Left lung (tissue), 4 donors: ENCODE measurements at regions not wholly inside any gene's neighbourhood (a gene's known extent, or its start where the extent isn't known, plus 50 kb on each side); places are given as distances from the start of the nearest gene placed in this dataset.

ENCODE experiments used
- ATAC-seq: fragments of 200-7000 bp; cut with Tn5 transposase; one replicate; pipeline ENCODE4 v1.9.1; 2020; ENCODE audit warnings: moderate library complexity
- DNase-seq, 4 donors: peaks; one replicate each; pipeline ENCODE4 v3.0.0-alpha.2; 2013 to 2020
- H3K27ac ChIP-seq, 2 donors: fragments of 200-600 bp; sonication (generic) in 1 of 2; one replicate each; pipeline versions ENCODE4 v1.5.0 to v1.8.0; 2020 to 2021
- H3K27me3 ChIP-seq, 2 donors: fragments of 200-600 bp; sonication (generic) in 1 of 2; one replicate each; pipeline versions ENCODE4 v1.5.0 to v1.8.0; 2020 to 2021
- H3K36me3 ChIP-seq, 2 donors: fragments of 200-600 bp; sonication (generic) in 1 of 2; one replicate each; pipeline versions ENCODE4 v1.5.0 to v1.8.0; 2020 to 2021
- H3K4me1 ChIP-seq, 2 donors: fragments of 200-600 bp; one replicate each; pipeline ENCODE4 v1.8.0; 2021
- H3K4me3 ChIP-seq, 2 donors: fragments of 200-600 bp; sonication (generic) in 1 of 2; one replicate each; pipeline versions ENCODE4 v1.5.0 to v1.8.0; 2020 to 2021; ENCODE audit warnings: mild to moderate bottlenecking in 1 of 2
- H3K9me3 ChIP-seq, 2 donors: fragments of 200-600 bp; sonication (generic) in 1 of 2; one replicate each; pipeline versions ENCODE4 v1.5.0 to v1.8.0; 2020 to 2021
- CTCF ChIP-seq, 2 donors: fragments of 200-600 bp; sonication (generic) in 1 of 2; IDR thresholded peaks; one replicate each; pipeline versions ENCODE4 v1.5.0 to v1.8.0; 2021; ENCODE audit warnings: antibody characterized with exemption in 2 of 2
- intact Hi-C, 2 donors: fragments of 100-400 bp; cut with DNase I; formaldehyde crosslinking; loops; one replicate each; pipeline versions ENCODE4 v1.11.2 to v1.14.2; 2022
- donor health status: DM: no; HTN: yes; CAD: no.
- donor health status: DM: no; HTN: no; CAD: no.

- no peak for ATAC-seq
Observed at GRCh38 chr3:16658004-16658924, 53.0 kb upstream of the DAZL start.

DNA sequence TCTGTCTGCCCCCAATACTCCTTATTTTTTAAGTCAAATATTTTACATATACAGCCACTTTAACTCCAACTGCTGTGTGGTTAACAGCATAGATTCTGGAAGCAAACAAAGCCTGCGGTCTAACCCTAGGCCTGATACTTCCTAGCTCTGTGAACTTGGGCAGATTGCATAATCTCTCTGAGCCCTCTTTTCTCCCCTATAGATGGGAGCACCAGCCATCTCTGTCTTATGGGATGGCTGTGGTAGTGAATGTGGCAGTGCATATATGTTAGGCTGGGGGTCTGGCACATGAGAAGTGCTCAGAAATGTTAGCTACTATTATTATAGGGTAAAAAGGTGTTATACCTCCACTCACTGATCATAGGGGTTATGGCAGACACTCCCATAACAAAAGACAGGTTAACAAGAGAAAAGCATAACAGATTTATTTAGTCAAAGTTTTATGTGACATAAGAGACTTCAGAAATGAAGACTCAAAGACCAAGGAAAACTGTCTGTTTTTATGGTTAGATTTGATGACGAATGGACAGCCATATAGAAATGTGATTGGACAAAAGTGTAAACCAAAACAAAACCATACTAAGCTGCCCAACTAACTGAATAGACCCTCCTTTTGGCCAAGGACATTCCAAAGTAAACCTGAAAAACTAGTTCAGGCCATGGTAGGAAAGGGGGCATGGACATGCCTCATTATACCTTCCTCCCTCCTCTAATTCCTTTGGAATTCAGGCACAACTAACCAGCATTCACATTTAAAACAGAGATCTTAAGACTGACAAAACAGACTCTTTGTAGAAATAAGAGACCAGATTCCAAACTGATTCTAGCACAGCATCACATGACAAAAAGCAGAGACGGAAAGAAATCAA lies 53.9 kb upstream of the DAZL start:
- intact Hi-C loops = no loop called here
- DNase-seq = no peak

More at GRCh38 chr3:16658004-16658924, 53.0 kb upstream of the DAZL start:
- Histone ChIP-seq H3K27me3 (no peaks in the 10 kb centered on the region), H3K9me3 (peaks cover 0 to 2% of the 10 kb centered on the region in 2 donors), H3K4me1 (no peaks in the 10 kb centered on the region), H3K36me3 (no peaks in the 10 kb centered on the region), H3K4me3 (no peak overlapping the region), H3K27ac (no peak overlapping the region)
- DNase-seq = no peak
- intact Hi-C loops = no loop called here
- TF ChIP-seq CTCF (IDR thresholded peaks at IDR 0.05) = no peak

DNA sequence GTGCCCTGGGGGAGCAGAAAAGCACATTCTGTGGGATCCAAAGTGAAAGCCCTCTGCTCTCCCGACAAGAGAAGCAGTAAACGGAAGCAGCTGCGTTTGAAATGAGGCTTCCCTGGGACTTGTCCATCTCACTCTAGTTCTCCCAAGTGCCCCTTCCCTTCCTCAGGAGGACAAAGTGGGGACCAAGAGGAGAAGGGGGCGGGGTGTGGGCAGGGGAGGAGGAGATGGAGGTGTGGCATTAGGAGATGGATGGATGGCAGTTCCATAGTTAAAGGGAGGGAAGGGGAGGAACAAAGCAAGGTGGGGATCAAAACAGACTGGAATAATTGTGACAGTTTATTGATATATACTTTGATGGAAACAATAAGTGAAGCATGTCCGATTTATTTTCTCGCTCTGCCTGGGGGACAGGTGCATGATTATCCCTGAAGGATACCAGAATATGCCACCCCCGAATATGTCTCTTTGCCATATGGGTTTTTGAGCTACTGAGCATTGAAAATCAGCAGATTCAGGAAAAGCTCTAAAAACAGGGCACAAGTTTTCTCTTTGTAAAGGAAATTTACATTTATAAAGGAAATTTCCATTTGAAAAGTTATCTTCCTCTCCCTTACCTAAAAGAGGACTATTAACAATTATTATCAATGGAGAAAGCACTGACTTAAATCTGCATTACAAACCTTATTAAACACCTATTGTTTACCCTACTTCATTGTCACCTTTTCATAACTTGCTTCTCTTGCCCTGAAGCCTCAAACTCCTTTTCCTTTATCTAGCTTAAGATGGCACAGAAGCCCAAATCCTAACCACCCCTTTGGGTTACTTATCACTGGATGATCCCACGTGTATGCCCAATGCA lies 58.9 kb upstream of the DAZL start:
- Histone ChIP-seq H3K27me3 (no peaks in the 10 kb centered on the region), H3K9me3 (peaks cover 0 to 2% of the 10 kb centered on the region in 2 donors), H3K4me1 (no peaks in the 10 kb centered on the region), H3K4me3 (no peak overlapping the region), H3K27ac (no peak overlapping the region), H3K36me3 (no peaks in the 10 kb centered on the region)
- intact Hi-C loops = no loop called here
- ATAC-seq (no peak), DNase-seq (no peak)
- TF ChIP-seq CTCF (IDR thresholded peaks at IDR 0.05) = no peak

More for the DNA sequence above, 53.9 kb upstream of the DAZL start:
- no peaks in the 10 kb centered on the region for H3K36me3 ChIP-seq
- no peak for TF ChIP-seq CTCF (IDR thresholded peaks at IDR 0.05)
- H3K27ac ChIP-seq = no peak overlapping the region
- H3K4me3 ChIP-seq = no peak overlapping the region
- no peaks in the 10 kb centered on the region for H3K4me1 ChIP-seq
- ATAC-seq = no peak
- H3K27me3 ChIP-seq = no peaks in the 10 kb centered on the region
- peaks cover 0 to 2% of the 10 kb centered on the region in 2 donors for H3K9me3 ChIP-seq

DNA sequence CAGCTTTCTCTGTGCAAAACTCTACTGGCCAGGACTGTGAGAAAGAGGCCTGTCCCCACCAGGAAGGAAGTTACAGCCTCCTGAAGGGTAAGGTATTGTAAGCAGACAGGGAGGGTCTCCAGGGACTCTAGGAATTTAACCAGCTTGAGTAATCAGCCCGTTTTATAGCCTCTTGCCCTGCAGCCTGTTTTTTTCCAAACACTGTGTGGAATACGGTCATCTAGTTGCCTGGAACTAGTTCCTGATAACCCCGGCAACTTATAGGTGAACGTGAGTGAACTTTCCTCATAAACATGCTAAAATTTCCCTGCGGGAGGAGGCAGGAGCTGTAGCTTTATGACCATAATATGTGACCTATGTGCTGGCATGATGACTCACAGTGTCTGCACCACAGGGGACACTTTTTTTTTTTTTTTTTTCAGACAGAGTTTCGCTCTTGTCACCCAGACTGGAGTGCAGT lies 60.1 kb upstream of the DAZL start:
- H3K27ac ChIP-seq = no peak overlapping the region
- no peak for ATAC-seq
- no peak for TF ChIP-seq CTCF (IDR thresholded peaks at IDR 0.05)

More for the DNA sequence above, 60.1 kb upstream of the DAZL start:
- DNase-seq = no peak
- Histone ChIP-seq H3K36me3 (no peaks in the 10 kb centered on the region), H3K4me3 (no peak overlapping the region), H3K9me3 (peaks cover 0 to 2% of the 10 kb centered on the region in 2 donors), H3K27me3 (no peaks in the 10 kb centered on the region), H3K4me1 (no peaks in the 10 kb centered on the region)
- intact Hi-C loops = no loop called here
